ENCODE measurements at regions not wholly inside any gene's neighbourhood (a gene's known extent, or its start where the extent isn't known, plus 50 kb on each side); places are given as distances from the start of the nearest gene placed in this dataset.

GRCh38 chr14:95635051-95635450 lies 51.2 kb upstream of the TCL1B start:
- Mint-ChIP-seq H3K9me3 (peaks cover 6 to 8% of the 10 kb centered on the region in 2 donors), H3K27ac (no peak overlapping the region), H3K36me3 (ENCODE audit: insufficient read depth in 2 of 2) (peaks cover 2 to 6% of the 10 kb centered on the region in 2 donors), H3K4me1 (ENCODE audit: low read depth) (no peaks in the 10 kb centered on the region), H3K4me3 (no peak overlapping the region), H3K27me3 (ENCODE audit: low read depth) (peaks cover 56% of the 10 kb centered on the region)
- no peak for ATAC-seq (replicated peaks in 1 of 2)
- DNase-seq = no peak
